Upper lobe of left lung (tissue), 6 donors: ENCODE measurements at regions not wholly inside any gene's neighbourhood (a gene's known extent, or its start where the extent isn't known, plus 50 kb on each side); places are given as distances from the start of the nearest gene placed in this dataset.

Experiments
- ATAC-seq, 2 donors: fragments of 200-7000 bp; cut with Tn5 transposase; one replicate each; pipeline ENCODE4 v1.9.1; 2022; ENCODE audit warnings: mild to moderate bottlenecking in 2 of 2, moderate library complexity in 2 of 2; ENCODE audit not compliant: low FRiP score in 2 of 2
- DNase-seq, 2 donors: peaks; one replicate each; pipeline ENCODE4 v3.0.0-alpha.2; 2019 to 2020
- H3K27ac ChIP-seq, 4 donors: fragments of 200-600 bp; sonication (generic); one replicate each; pipeline ENCODE4 v1.5.1; 2016 to 2019
- H3K27me3 ChIP-seq, 4 donors: fragments of 200-600 bp; sonication (generic); one replicate each; pipeline ENCODE4 v1.5.1; 2017 to 2019
- H3K36me3 ChIP-seq, 4 donors: fragments of 200-600 bp; sonication (generic); one replicate each; pipeline ENCODE4 v1.5.1; 2016 to 2019
- H3K4me1 ChIP-seq, 4 donors: fragments of 200-600 bp; sonication (generic); one replicate each; pipeline ENCODE4 v1.5.1; 2018 to 2019
- H3K4me3 ChIP-seq, 4 donors: fragments of 200-600 bp; sonication (generic); one replicate each; pipeline ENCODE4 v1.5.1; 2017 to 2019; ENCODE audit warnings: mild to moderate bottlenecking in 2 of 4, moderate library complexity in 1 of 4
- H3K9me3 ChIP-seq, 4 donors: fragments of 200-600 bp; sonication (generic); one replicate each; pipeline ENCODE4 v1.5.1; 2018 to 2019
- EP300 ChIP-seq, 4 donors: sonication (generic); formaldehyde crosslinking; IDR thresholded peaks; one replicate each; pipeline ENCODE4 v1.5.1; 2017; ENCODE audit warnings: antibody characterized with exemption in 4 of 4, control low read depth in 2 of 4
- POLR2A ChIP-seq, 4 donors: fragments of 450-650 bp; IDR thresholded peaks; one replicate each; pipeline ENCODE4 v1.5.1; 2016 to 2017; ENCODE audit warnings: antibody characterized with exemption in 4 of 4, mild to moderate bottlenecking in 2 of 4
- POLR2AphosphoS5 ChIP-seq, 2 donors: sonication (generic); formaldehyde crosslinking; IDR thresholded peaks; one replicate each; pipeline ENCODE4 v1.5.1; 2017; ENCODE audit warnings: antibody characterized with exemption in 2 of 2
- WGBS, 2 donors: methylation state at CpG; one replicate each; pipeline ENCODE4 v1.1.5; 2017 to 2018; 5-methylcytosine and 5-hydroxymethylcytosine counted together
- TF ChIP-seq, protein P1 (sequence below), 6 experiments: fragments of 450-650 bp in 4 of 6; fragments of 200-600 bp in 2 of 6; sonication (generic) in 2 of 6; IDR thresholded peaks; one replicate each; pipeline ENCODE4 v1.5.1; 2016 to 2019; ENCODE audit warnings: antibody characterized with exemption in 6 of 6
- donor health status: DM: no; HTN: no; CAD: no; lungs with moderate emphysema.
- donor health status: DM: no; HTN: yes; CAD: no; lungs with severe emphysema.

DNA sequence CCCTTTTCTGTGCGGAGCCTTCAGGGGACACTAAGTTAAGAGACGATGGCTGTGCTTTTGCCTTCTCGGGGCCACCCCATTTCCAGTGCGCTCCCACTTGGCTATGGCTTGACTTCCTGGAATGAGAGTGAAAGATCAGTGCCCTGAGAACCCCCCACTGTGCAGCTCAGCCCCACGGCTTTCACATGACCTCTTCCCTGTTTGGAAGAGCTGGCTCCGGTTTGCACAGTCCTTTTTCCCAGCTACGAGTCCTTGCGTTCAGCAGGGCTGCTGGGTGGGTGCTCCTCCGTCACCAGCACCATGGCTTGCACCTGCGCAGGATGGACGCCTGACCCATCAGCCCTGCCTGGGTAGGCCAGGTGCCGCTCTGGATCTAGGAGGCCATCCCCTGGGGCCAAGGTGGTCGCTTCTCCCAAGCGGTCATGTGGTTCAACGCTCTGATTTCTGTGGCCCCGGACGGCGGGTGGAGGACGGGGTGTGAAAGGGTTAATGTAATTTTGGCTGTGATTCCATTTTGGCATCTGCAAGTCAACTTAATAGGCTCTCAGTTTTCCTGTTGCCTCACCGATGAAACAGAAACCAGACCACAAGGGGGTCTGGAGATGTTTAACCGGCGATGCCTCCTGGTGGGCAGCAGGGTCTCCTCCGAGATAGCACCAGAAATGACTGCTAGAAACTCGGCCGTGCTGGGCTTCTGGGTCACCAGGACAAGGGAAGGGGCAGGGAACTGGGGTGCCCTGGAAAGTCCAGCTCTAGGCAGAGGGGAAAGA lies 113.1 kb upstream of the HAAO start:
- TF ChIP-seq POLR2A (IDR thresholded peaks at IDR 0.05) (no peak), POLR2AphosphoS5 (IDR thresholded peaks at IDR 0.05) (no peak), EP300 (IDR thresholded peaks at IDR 0.05) (no peak)
- TF ChIP-seq, protein P1, sequence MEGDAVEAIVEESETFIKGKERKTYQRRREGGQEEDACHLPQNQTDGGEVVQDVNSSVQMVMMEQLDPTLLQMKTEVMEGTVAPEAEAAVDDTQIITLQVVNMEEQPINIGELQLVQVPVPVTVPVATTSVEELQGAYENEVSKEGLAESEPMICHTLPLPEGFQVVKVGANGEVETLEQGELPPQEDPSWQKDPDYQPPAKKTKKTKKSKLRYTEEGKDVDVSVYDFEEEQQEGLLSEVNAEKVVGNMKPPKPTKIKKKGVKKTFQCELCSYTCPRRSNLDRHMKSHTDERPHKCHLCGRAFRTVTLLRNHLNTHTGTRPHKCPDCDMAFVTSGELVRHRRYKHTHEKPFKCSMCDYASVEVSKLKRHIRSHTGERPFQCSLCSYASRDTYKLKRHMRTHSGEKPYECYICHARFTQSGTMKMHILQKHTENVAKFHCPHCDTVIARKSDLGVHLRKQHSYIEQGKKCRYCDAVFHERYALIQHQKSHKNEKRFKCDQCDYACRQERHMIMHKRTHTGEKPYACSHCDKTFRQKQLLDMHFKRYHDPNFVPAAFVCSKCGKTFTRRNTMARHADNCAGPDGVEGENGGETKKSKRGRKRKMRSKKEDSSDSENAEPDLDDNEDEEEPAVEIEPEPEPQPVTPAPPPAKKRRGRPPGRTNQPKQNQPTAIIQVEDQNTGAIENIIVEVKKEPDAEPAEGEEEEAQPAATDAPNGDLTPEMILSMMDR (IDR thresholded peaks at IDR 0.05): peak in 4 of 6 experiments; percentile 16 to 43 (median 24)
- no peak for DNase-seq
- H3K27ac ChIP-seq: peak overlapping the region; percentile 71 to 78 (median 72)

DNA sequence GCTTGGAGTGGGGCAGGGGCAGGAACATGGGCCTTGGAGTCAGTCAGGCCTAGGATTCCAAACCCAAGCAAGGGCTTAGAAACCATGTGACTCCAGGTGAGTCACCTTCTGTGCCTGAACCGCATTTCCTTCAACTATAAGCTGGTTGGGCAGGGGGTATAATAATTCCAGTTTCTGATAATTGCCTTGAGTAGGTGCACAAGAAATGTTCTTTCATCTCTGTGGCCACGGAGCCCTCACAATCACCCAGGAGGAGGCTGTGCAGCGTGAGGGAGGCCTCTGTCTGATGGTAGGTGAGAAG lies 112.1 kb upstream of the HAAO start:
- Histone ChIP-seq H3K36me3 (no peaks in the 10 kb centered on the region), H3K4me1 (peaks cover 35 to 54% (median 49%) of the 10 kb centered on the region in 4 donors), H3K27ac (peak overlapping the region in 1 of 4 donors; percentile 46), H3K4me3 (no peak overlapping the region), H3K27me3 (peaks cover 0 to 6% (median 0%) of the 10 kb centered on the region in 4 donors), H3K9me3 (no peaks in the 10 kb centered on the region)
- no peak for DNase-seq
- no peak for ATAC-seq
- TF ChIP-seq, protein P1 (IDR thresholded peaks at IDR 0.05): no peak
- TF ChIP-seq POLR2A (IDR thresholded peaks at IDR 0.05): no peak
- no peak for TF ChIP-seq EP300 (IDR thresholded peaks at IDR 0.05)
- no peak for TF ChIP-seq POLR2AphosphoS5 (IDR thresholded peaks at IDR 0.05)
- WGBS, 2 donors: 88 to 91% methylated on average over 3 of the region's 3 CpGs

More for the DNA sequence above, 113.1 kb upstream of the HAAO start:
- WGBS, 2 donors: 43 to 53% methylated on average over 19 to 25 of the region's 25 CpGs
- H3K4me3 ChIP-seq: no peak overlapping the region
- peaks cover 0 to 6% (median 0%) of the 10 kb centered on the region in 4 donors for H3K27me3 ChIP-seq
- H3K36me3 ChIP-seq: no peaks in the 10 kb centered on the region
- peaks cover 40 to 63% (median 53%) of the 10 kb centered on the region in 4 donors for H3K4me1 ChIP-seq
- peak in 1 of 2 donors; percentile 28 for ATAC-seq
- no peaks in the 10 kb centered on the region for H3K9me3 ChIP-seq

- no peak for ATAC-seq
- Histone ChIP-seq H3K4me3 (no peak overlapping the region), H3K4me1 (peaks cover 35 to 53% (median 47%) of the 10 kb centered on the region in 4 donors), H3K9me3 (no peaks in the 10 kb centered on the region), H3K36me3 (no peaks in the 10 kb centered on the region), H3K27ac (peak overlapping the region in 2 of 4 donors; percentile 16 to 46), H3K27me3 (peaks cover 0 to 6% (median 0%) of the 10 kb centered on the region in 4 donors)
- 64 to 66% methylated on average over 11 to 16 of the region's 16 CpGs for whole genome bisulfite sequencing, 2 donors
- DNase-seq: no peak
- TF ChIP-seq, protein P1 (IDR thresholded peaks at IDR 0.05): no peak
- peak in 1 of 2 donors; percentile 54 for TF ChIP-seq POLR2AphosphoS5 (IDR thresholded peaks at IDR 0.05)
These were observed 111.6 kb upstream of the HAAO start for GRCh38 chr2:42903821-42904575.

- no peaks in the 10 kb centered on the region for H3K9me3 ChIP-seq
- DNase-seq (no peak), ATAC-seq (no peak)
- H3K4me3 ChIP-seq: no peak overlapping the region
- peaks cover 0 to 6% (median 0%) of the 10 kb centered on the region in 4 donors for H3K27me3 ChIP-seq
- peaks cover 33 to 45% (median 39%) of the 10 kb centered on the region in 4 donors for H3K4me1 ChIP-seq
- TF ChIP-seq EP300 (IDR thresholded peaks at IDR 0.05) (no peak), POLR2AphosphoS5 (IDR thresholded peaks at IDR 0.05) (no peak), POLR2A (IDR thresholded peaks at IDR 0.05) (no peak)
- TF ChIP-seq, protein P1 (IDR thresholded peaks at IDR 0.05): no peak
- no peaks in the 10 kb centered on the region for H3K36me3 ChIP-seq
- 82 to 90% methylated on average over 9 of the region's 9 CpGs for WGBS, 2 donors
- peak overlapping the region in 1 of 4 donors; percentile 16 for H3K27ac ChIP-seq
These were observed 110.7 kb upstream of the HAAO start for GRCh38 chr2:42902939-42903709.
